ENCODE measurements at regions not wholly inside any gene's neighbourhood (a gene's known extent, or its start where the extent isn't known, plus 50 kb on each side); places are given as distances from the start of the nearest gene placed in this dataset.

DNA sequence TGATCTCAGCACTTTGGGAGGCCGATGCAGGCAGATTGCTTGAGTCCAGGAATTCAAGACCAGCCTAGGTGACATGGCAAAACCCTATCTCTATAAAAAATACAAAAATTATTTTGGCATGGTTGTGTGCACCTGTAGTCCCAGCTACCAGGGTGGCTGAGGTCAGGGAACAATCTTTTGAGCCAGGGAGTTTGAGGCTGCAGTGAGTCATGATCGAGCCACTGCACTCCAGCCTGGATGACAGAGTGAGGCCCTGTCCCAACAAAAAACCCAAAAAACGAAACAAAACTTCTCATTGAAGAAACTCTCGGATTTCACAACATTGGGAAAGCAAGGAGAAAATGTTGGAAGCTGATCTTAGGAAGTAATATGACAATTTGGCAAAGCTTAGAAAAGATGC lies 317.3 kb upstream of the MGAT5 start:
- TF ChIP-seq, protein P1, sequence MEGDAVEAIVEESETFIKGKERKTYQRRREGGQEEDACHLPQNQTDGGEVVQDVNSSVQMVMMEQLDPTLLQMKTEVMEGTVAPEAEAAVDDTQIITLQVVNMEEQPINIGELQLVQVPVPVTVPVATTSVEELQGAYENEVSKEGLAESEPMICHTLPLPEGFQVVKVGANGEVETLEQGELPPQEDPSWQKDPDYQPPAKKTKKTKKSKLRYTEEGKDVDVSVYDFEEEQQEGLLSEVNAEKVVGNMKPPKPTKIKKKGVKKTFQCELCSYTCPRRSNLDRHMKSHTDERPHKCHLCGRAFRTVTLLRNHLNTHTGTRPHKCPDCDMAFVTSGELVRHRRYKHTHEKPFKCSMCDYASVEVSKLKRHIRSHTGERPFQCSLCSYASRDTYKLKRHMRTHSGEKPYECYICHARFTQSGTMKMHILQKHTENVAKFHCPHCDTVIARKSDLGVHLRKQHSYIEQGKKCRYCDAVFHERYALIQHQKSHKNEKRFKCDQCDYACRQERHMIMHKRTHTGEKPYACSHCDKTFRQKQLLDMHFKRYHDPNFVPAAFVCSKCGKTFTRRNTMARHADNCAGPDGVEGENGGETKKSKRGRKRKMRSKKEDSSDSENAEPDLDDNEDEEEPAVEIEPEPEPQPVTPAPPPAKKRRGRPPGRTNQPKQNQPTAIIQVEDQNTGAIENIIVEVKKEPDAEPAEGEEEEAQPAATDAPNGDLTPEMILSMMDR (IDR thresholded peaks at IDR 0.05), result no peak
- no peak for TF ChIP-seq EZH2 (IDR thresholded peaks at IDR 0.05; ENCODE audit: borderline replicate concordance, insufficient read depth, low read depth, low read length, poor library complexity, severe bottlenecking)
